Activated CD8-positive, alpha-beta memory T cell treated with anti-CD3 and anti-CD28 coated beads, Interleukin-2, amount 10 ng/mL, durations not matched to agents 7 days and 5 days (primary cell): ENCODE measurements at regions not wholly inside any gene's neighbourhood (a gene's known extent, or its start where the extent isn't known, plus 50 kb on each side); places are given as distances from the start of the nearest gene placed in this dataset.

Source experiments
- ATAC-seq: fragments of 150-1000 bp; cut with Tn5 transposase; one replicate; pipeline ENCODE4 v1.10.0; 2021; ENCODE audit warnings: moderate library complexity
- CTCF ChIA-PET: fragments of 350-600 bp; sonication (Branson Sonifier 250); formaldehyde crosslinking; loops from one replicate; lab custom pipeline; 2021; ENCODE audit warnings: antibody characterized with exemption; lab: Charles Lee
- DNase-seq: peaks from one replicate; pipeline ENCODE4 v3.0.0-alpha.2; 2020
- H3K27ac Mint-ChIP-seq: one replicate; pipeline ENCODE4 v1.8.0; 2021; ENCODE audit warnings: mild to moderate bottlenecking, mixed read lengths
- H3K27me3 Mint-ChIP-seq: one replicate; pipeline ENCODE4 v1.8.0; 2021; ENCODE audit warnings: mixed read lengths
- H3K36me3 Mint-ChIP-seq: one replicate; pipeline ENCODE4 v1.8.0; 2021; ENCODE audit warnings: mild to moderate bottlenecking, mixed read lengths
- H3K4me1 Mint-ChIP-seq: one replicate; pipeline ENCODE4 v1.8.0; 2021; ENCODE audit warnings: mixed read lengths
- H3K4me3 Mint-ChIP-seq: one replicate; pipeline ENCODE4 v1.8.0; 2021; ENCODE audit warnings: mild to moderate bottlenecking, moderate library complexity, mixed read lengths
- H3K9me3 Mint-ChIP-seq: one replicate; pipeline ENCODE4 v1.8.0; 2022; ENCODE audit warnings: low read depth, mixed read lengths

DNA sequence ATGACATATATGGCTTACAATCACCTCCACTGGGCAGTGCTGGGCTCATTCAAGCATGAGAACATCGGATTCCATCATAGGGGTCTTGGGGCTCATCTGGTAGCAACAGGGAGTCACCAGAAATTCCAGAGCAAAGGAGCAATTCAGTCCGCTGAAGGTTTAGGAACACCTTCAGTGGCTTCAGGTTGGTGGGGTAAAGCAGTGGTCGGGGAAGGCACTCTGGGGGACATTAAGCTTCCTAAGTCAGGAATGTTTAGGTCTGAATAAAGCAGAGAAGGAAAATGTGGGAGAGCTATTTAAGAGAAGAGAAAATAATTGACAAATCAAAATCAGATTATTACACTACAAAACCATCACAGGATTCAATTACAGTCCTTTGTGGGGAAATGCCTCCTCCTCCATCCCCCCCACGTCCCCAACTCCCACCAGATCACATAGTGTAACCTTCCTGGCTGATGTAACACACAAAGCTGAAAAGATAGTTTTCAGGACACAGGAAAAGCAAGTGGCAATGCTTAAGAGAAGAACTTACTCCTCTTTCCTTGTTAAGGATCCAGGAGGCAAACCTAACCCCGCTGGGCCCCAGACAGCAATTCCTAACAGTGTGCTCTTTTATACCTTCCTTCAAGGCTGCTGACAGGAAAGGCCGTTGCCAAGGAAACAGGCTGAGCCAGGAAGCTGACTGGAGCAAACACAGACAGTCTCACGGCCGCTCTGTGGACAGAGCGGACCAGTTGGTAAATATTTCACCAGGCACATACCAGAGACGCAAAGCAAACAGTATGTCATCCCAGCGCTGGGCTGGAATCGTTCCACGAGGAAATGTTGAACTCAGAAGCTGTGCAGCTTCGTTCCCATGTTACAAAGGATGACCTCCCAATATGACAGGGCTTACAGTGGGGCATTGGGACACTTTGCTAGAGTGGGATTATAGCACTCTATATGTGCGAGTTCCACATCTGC lies 57.5 kb upstream of the LMCD1 start:
- Mint-ChIP-seq H3K4me1 (no peaks in the 10 kb centered on the region), H3K4me3 (no peak overlapping the region), H3K27ac (no peak overlapping the region), H3K9me3 (peaks cover 2% of the 10 kb centered on the region), H3K36me3 (no peaks in the 10 kb centered on the region), H3K27me3 (peaks cover 15% of the 10 kb centered on the region)
- CTCF ChIA-PET = interaction anchor here (0.9 kb wide), 1 partner anchor 178 kb away, joined by 3 read pairs; no protein-coding TSS in a partner anchor
- DNase-seq (no peak), ATAC-seq (no peak)

DNA sequence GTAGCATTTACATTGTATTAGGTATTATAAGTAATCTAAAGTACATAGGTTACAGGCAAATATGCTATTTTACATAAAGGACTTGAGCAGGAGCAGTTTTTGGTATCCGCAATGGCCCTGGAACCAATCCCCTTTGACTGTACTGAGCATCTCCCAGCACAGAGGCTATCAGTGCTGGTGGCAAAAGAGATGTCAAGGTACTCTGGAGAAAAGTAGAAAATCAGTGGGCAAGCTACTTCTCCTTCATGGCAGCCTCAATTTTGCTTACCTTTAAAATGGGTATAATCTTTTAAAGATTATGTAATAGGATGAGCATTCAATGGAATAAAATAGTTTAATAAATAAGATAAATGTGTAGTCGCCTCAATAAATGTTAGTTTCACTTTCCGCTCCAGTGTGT lies 56.7 kb upstream of the LMCD1 start:
- Mint-ChIP-seq H3K4me3 (no peak overlapping the region), H3K27me3 (peaks cover 15% of the 10 kb centered on the region), H3K9me3 (peaks cover 2% of the 10 kb centered on the region), H3K4me1 (no peaks in the 10 kb centered on the region), H3K36me3 (no peaks in the 10 kb centered on the region), H3K27ac (no peak overlapping the region)
- CTCF ChIA-PET = interaction anchor here (1.3 kb wide), 1 partner anchor 28 kb away, joined by 3 read pairs; no protein-coding TSS in a partner anchor
- DNase-seq = no peak
- no peak for ATAC-seq

DNA sequence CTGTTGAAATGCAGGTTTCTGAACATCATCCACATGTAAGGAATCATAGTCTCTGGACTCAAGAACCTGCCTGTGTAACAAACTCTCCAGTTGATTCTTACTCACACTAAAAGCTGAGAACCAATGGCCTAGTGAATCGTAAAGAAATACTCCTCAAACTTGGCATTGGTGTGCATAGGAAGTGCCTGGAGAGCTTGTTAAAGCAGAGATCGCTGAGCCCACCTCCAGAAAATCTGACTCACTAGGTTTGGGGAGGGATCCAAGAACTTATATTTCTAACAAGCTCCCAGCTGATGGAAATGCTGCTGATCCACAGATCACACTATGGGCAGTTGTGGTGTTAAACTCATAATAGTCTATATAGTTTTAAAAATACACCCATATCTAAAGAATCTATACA lies 55.8 kb upstream of the LMCD1 start:
- DNase-seq (no peak), ATAC-seq (no peak)
- H3K27ac Mint-ChIP-seq = no peak overlapping the region
- CTCF ChIA-PET = interaction anchor here (1.3 kb wide), 1 partner anchor 29 kb away, joined by 3 read pairs; no protein-coding TSS in a partner anchor
- H3K4me3 Mint-ChIP-seq = no peak overlapping the region
- H3K36me3 Mint-ChIP-seq = no peaks in the 10 kb centered on the region
- peaks cover 2% of the 10 kb centered on the region for H3K9me3 Mint-ChIP-seq
- H3K27me3 Mint-ChIP-seq = peaks cover 15% of the 10 kb centered on the region
- H3K4me1 Mint-ChIP-seq = no peaks in the 10 kb centered on the region

DNA sequence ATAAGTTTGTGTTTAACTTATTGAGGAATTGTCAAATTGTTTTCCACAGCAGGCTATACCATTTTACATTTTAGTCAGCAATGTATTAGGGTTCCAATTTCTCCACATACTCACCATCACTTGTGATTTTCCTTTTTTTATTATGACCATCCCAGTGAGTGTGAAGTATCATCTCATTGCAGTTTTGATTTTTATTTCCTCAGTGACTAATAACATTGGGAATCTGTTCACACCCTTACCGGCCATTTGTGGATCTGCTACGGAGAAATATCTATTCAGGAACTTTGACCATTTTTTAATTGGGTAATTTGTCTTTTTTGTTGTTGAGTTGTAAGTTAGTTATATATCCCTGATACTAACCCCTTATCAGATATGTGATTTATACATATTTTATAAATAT lies 54.8 kb upstream of the LMCD1 start:
- no peaks in the 10 kb centered on the region for H3K36me3 Mint-ChIP-seq
- no peaks in the 10 kb centered on the region for H3K4me1 Mint-ChIP-seq
- H3K4me3 Mint-ChIP-seq = no peak overlapping the region
- DNase-seq (no peak), ATAC-seq (no peak)
- peaks cover 15% of the 10 kb centered on the region for H3K27me3 Mint-ChIP-seq
- peaks cover 2% of the 10 kb centered on the region for H3K9me3 Mint-ChIP-seq
- CTCF ChIA-PET = no interaction called here
- no peak overlapping the region for H3K27ac Mint-ChIP-seq

DNA sequence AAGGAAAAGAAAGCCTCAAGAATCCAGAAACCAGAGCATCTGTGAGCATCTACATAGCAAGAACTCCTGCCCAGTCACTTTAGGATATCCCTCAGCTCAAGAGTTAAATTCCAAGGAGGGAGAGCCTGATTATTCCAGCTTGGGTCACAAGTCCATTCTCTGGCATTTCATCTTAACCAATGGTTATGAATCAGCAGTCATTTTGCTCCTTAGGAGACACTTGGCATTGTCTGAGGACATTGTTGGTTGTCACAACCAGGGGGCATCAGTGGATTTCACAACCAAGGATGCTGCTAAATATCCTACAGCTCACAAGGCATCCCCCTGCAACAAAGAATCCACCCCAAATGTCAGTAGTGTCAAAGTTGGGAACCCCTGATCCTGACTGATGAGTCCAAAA lies 51.0 kb upstream of the LMCD1 start:
- CTCF ChIA-PET = no interaction called here
- ATAC-seq = no peak
- Mint-ChIP-seq H3K4me1 (no peaks in the 10 kb centered on the region), H3K27ac (no peak overlapping the region), H3K9me3 (peaks cover 2% of the 10 kb centered on the region), H3K27me3 (peaks cover 16% of the 10 kb centered on the region), H3K36me3 (no peaks in the 10 kb centered on the region), H3K4me3 (no peak overlapping the region)
- no peak for DNase-seq

DNA sequence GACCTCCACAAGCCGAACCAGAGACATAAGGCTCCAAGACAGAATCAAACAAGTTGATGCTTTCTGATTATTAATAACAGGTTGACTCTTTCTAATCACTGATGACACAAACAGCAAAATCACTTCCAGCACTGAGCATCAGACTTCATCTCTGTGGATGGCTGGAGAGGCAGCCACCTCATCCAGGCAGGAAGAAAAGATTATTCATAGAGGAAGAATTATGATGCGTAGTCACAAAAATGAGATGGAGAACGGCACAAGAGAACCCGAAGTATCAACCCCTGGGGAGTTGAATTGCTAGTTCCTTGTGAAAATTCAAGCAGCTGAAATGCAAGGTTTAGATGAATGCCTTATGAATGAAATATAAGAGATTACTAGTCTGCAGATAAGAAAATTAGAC lies 49.9 kb upstream of the LMCD1 start:
- peaks cover 2% of the 10 kb centered on the region for H3K9me3 Mint-ChIP-seq
- peaks cover 8% of the 10 kb centered on the region for H3K27me3 Mint-ChIP-seq
- CTCF ChIA-PET = no interaction called here
- no peak for DNase-seq
- no peak overlapping the region for H3K27ac Mint-ChIP-seq
- no peaks in the 10 kb centered on the region for H3K4me1 Mint-ChIP-seq
- ATAC-seq = no peak
- H3K36me3 Mint-ChIP-seq = no peaks in the 10 kb centered on the region
- no peak overlapping the region for H3K4me3 Mint-ChIP-seq
